NCI-H748 (cell line): ENCODE measurements at regions not wholly inside any gene's neighbourhood (a gene's known extent, or its start where the extent isn't known, plus 50 kb on each side); places are given as distances from the start of the nearest gene placed in this dataset.

Source experiments
- DNase-seq: peaks from one replicate; lab custom pipeline; 2025; ENCODE audit not compliant: unreplicated experiment; lab: John Stamatoyannopoulos, UW

GRCh38 chr13:30128095-30128494 is 179.3 kb downstream of the KATNAL1 start:
- DNase-seq: no peak

- DNase-seq: no peak
Measured at GRCh38 chr13:30126903-30127428, 180.4 kb downstream of the KATNAL1 start.

- peak; percentile 47 for DNase-seq
Measured at GRCh38 chr13:30125422-30126073, 181.8 kb downstream of the KATNAL1 start.

- DNase-seq: no peak
Measured at GRCh38 chr13:30124131-30124768, 183.1 kb downstream of the KATNAL1 start.

GRCh38 chr13:30123575-30123974 is 183.8 kb downstream of the KATNAL1 start:
- DNase-seq: no peak

DNA sequence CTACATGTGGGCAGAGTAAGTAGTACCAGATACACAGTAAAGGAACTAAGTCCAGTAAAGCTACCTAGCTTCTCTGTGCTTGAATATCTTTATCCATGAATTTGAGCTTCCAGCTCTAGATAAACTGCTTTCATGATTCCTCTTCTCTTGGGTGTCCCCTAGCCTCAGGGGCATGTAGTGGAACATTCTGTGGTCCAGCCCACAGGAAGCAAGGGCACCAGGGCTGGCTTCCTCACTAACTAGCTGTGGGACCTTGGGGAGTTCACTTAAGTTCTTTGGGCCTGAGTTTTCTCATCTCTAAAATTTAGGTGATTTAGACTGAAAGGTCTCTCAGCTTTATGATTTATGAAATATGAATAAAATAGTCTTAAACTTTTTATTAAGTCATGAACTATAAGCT is 185.7 kb downstream of the KATNAL1 start:
- no peak for DNase-seq

DNA sequence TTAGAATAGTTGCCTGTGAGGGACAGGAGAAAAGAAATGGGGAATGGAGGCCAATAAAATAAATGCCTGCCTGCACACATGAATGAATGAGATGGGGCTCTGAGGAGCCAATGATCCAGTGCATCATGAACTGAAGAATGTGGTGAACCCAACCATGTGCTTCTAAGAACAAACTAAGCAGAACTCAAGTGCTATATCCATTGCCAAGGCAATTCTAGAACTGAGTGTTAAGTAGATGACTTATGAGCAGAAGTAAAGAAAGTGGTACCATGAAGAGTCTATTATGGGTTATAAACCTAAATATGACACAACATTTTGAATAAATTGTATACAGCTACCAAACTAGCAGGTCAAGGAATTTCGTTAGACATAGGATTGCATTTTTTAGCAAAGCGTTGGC is 186.1 kb downstream of the KATNAL1 start:
- no peak for DNase-seq

GRCh38 chr13:30120133-30120822 is 187.1 kb downstream of the KATNAL1 start:
- DNase-seq: no peak

DNA sequence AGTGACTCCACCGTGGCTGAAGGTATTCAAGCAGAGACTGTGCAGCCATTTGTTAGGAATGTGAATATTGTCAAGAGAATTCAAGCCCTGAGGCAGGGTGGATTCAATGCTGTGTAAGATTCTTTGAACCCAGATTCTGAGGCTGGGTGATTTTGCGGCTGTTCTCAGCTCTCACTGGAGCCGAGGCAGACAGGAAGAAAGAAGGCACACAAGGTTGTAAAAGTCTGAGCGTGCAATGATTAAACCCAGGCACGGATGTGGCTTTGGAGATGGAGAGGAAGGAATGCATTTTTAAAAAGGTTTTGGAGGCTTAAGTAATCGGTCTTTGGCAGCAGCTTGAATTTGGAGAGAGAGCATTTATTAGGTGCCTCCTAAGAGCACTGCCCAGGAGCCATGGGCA is 187.9 kb downstream of the KATNAL1 start:
- DNase-seq: no peak

- DNase-seq: no peak
Measured at GRCh38 chr13:30116379-30116778, 191.0 kb downstream of the KATNAL1 start.

DNA sequence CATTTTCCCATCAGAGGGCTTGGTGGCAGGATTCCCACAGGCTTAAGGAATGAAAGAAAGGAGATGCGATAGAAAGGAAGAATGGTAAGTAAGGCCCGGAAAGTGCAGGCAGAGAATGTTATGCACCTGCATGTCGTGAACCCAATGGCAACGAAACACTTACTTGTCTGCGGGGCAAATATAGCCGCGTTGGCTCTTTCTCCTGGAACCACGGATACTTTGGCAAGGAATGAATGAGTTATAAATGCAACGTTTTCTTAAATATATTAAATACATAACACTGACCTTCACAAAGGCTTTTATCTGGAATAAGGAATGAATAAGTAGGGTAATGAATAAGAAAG is 192.1 kb downstream of the KATNAL1 start:
- DNase-seq: no peak

DNA sequence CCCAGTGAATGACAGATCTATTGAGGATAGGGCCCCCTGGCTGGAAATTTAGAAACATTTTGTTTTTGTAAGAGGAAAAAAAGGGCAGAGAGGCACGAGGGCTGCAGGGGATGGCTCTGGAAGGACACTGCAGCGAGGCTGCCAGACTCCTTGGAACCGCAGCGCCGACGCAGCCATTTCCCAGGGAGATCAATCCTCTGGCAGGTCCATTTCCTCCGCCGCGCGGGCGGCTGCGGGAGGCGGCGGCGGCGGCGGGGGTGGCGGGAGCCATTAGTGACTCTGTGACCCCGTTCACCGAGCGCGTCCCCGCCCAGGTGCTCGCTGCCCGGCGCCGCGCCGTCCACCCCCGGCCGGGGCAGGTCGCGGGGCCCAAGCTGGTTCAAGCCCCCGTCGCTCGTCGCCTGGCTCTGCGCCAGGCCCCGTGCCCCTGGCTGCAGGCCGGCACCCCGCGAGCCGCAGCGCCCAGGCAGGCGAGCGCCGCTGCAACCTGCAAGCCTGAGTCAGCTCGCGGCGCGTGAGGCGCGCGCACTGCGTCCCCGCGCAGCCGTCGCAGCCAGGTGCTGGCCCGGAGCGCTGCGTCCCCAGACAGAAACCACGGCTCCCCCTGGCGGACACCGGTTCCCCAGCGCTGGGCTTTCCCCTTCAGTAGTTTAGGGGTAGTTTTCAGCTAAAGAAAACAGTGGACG is 192.6 kb downstream of the KATNAL1 start:
- DNase-seq: peak; percentile 97

DNA sequence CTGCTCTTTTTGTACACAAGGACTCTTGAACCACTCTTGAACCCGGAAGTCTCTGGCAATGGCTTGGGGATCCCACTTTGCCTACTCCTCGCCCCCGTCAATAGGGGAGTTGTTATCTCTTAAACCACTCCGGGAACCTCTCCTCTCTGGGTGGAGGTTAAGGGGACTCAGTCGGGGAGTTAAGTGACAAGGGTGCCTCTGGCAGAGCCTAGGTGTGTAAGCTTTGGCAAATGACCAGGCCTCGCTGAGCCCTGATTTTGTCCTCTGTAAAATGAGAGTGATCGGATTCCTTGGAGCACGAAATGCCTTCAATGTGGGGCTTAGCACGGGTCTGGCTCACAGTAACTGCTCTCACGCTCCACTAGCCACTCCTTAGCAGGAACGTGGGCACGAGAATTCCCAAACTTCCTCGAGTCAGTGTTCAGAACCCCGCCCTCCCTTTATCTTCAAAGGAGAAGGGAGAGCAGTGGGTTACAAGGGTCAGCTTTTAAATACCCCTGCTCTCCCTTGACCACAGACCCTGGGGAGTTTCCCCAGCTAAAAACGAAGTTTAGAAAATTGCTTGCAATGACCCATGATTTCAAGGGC is 193.3 kb downstream of the KATNAL1 start:
- peak; percentile 61 for DNase-seq

DNA sequence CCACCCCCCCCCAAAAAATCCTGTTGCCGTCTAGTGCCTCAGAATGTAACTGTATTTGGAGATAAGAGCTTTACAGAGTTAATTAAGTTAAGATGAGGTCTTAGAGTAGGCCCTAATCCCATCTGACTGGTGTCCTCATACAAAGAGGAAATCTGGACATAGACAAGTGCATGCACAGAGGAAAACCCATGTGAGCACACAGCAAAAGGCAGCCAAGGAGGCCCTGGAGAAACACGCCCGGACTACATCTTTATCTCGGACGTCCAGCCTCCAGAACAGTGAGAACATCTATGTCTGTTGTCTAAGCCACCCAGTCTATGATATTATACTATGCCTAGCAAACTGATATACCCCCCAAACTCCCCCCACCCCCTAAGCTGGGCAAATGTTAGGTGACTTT is 193.8 kb downstream of the KATNAL1 start:
- DNase-seq: no peak

GRCh38 chr13:30112602-30113435 is 194.5 kb downstream of the KATNAL1 start:
- peak; percentile 93 for DNase-seq

DNA sequence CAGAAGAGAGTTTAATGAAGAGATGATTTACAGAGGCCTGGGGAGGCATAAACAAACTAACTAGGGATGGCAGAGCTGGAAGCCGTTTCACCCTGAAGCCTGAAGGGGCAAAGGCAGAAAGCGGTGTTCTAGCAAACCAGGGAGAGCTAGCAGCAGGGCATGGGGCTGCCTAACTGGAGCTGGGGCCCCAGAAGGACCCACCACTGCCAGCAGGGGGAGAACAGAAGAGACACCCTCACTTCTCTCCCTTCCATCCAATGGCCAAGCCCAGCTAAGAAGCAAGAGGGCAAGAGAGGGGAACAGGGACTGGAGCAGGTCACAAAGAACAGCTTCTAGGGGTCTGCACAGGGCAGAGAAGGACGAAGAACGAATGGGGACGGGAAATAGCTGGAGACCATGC is 195.5 kb downstream of the KATNAL1 start:
- no peak for DNase-seq

DNA sequence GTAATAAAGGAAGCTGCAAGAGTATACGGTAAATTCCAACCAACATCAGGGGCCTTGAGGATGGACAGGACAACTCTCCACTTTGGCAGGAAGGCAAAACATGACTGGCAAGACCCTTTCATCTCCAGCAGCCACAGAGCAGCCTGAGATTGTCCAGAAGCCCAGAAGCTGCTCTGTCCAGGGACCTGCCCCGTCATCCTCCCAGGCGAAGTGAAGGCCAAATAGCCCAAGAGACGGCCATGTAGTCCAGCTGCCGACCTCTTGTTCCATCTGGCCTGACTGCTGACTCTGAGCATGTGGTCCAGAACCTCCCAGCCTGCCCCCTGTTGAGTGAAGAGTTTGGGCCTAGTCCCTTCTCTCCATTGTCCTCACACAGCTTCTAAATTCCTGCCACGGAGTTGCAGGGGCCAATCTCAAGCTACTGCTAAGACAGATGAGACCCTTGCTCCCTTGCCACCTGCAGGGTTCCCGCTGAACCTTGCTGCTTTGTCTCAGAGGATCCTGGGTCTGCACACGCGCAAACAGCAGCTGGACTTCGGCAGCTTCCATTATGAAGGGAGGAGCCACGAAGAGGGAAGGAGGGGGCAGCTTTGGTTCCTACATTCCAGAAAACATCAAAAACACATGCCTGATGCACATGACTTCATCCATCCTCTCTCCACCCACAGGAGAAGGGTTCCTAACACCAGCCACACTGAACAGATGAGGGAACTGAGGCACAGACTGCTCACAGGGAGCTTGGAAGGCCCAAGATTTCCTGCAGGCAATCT is 196.9 kb downstream of the KATNAL1 start:
- no peak for DNase-seq

DNA sequence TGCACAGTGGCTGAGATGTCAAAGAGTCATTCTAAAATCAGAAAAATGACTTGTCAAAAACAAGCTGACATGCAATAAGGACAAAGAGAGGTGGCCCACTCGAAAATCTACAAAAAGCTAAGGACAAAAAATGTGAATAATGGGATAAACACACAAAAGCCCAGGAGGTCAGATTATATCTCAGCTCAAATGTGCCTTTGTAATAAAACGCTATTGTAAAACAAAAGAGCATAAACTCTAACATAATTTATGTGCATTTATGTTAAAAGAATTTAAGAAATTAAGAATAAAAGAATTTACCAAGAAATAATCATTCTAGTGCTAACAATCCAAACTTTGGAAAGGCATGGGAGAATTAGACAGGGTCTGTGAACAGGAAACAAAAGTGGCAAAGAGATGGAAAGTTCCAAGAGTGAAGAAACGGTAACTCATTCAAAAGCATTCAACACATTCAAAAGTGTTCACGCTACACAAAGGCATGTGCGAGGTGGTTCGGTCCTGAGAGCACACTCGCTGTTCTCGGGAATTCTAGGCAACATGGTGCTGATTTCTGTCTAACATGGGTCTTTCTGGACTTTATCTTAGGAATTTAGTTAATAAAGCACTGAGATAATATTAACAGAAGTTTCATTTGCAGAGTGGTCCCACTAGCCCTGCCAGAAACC is 197.7 kb downstream of the KATNAL1 start:
- no peak for DNase-seq

GRCh38 chr13:30108913-30109237 is 198.5 kb downstream of the KATNAL1 start:
- DNase-seq: no peak
